ENCODE measurements at regions not wholly inside any gene's neighbourhood (a gene's known extent, or its start where the extent isn't known, plus 50 kb on each side); places are given as distances from the start of the nearest gene placed in this dataset.

DNA sequence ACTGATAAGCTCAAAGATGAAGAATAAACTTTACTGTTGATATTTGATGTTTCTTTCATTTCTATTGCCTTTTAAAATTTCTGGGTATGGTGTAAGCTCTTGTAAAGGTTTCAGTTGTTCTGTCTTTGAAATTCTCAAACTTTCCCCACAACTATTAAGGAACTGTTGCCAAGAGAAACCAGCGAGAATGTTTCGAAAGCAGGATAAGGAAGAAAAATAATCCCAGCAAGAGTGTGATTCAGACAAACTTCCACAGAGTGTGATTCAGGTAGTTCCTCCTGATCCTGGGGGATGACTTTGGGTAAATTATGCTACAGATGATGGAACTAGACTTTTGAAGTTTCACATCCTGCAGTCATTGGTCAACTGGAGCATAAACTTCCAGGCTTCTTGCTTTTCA is 632.0 kb downstream of the NSUN3 start:
- H3K27me3 Mint-ChIP-seq (ENCODE audit: low read depth in 3 of 3), result no peaks in the 10 kb centered on the region

DNA sequence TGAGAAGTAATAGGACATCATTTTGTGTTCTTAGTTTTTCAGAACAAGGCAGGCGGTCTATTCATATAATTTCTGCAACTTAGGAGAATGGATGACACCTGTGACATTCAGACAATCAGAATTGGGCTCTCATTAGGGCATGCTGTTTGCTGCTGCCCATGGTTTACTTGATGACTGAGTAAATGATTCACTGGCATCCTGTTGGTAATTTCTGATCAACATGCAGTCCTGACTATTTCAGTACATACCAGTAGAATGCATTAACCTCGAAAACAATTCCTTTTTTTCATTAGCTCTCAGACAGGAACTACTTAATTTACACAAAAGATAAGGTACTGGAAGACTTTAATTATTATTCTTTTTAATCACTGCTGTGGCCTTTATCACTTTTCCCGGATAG is 641.6 kb downstream of the NSUN3 start:
- TF ChIP-seq, protein P1, sequence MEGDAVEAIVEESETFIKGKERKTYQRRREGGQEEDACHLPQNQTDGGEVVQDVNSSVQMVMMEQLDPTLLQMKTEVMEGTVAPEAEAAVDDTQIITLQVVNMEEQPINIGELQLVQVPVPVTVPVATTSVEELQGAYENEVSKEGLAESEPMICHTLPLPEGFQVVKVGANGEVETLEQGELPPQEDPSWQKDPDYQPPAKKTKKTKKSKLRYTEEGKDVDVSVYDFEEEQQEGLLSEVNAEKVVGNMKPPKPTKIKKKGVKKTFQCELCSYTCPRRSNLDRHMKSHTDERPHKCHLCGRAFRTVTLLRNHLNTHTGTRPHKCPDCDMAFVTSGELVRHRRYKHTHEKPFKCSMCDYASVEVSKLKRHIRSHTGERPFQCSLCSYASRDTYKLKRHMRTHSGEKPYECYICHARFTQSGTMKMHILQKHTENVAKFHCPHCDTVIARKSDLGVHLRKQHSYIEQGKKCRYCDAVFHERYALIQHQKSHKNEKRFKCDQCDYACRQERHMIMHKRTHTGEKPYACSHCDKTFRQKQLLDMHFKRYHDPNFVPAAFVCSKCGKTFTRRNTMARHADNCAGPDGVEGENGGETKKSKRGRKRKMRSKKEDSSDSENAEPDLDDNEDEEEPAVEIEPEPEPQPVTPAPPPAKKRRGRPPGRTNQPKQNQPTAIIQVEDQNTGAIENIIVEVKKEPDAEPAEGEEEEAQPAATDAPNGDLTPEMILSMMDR (IDR thresholded peaks at IDR 0.05), result no peak
- WGBS (ENCODE audit: insufficient coverage), result 100% methylated on average over 1 of the region's 3 CpGs
- Histone ChIP-seq H2AFZ (ENCODE audit: insufficient read depth, low read depth, low read length, poor library complexity, severe bottlenecking) (no peak overlapping the region), H3K36me3 (replicated peaks in 1 of 2; ENCODE audit: control insufficient read depth in 1 of 2, insufficient read depth in 2 of 2, low read length in 2 of 2) (no peaks in the 10 kb centered on the region), H3K4me1 (ENCODE audit: control insufficient read depth in 1 of 2, insufficient read depth in 2 of 2, low read length in 2 of 2) (no peaks in the 10 kb centered on the region), H3K4me3 (replicated peaks in 1 of 3; ENCODE audit: low read depth in 2 of 3, low read length in 3 of 3) (no peak overlapping the region), H3K27me3 (ENCODE audit: control insufficient read depth in 2 of 2, insufficient read depth in 2 of 2, low read length in 2 of 2) (no peaks in the 10 kb centered on the region), H3K4me2 (replicated peaks; ENCODE audit: extremely low read depth, low read length, poor library complexity, severe bottlenecking) (no peak overlapping the region), H3K27ac (ENCODE audit: low read depth in 1 of 2, low read length in 2 of 2) (no peak overlapping the region), H3K9ac (ENCODE audit: insufficient read depth, low read length, poor library complexity, severe bottlenecking) (no peak overlapping the region), H3K9me3 (replicated peaks in 1 of 2; ENCODE audit: control insufficient read depth in 1 of 2, insufficient read depth in 1 of 2, low read length in 2 of 2) (peaks cover 0 to 5% of the 10 kb centered on the region in 2 donors), H4K20me1 (ENCODE audit: insufficient read depth, low read length) (no peaks in the 10 kb centered on the region), H3K79me2 (ENCODE audit: insufficient read depth, low read length) (no peaks in the 10 kb centered on the region)
- DNase-seq, result no peak
- intact Hi-C loops (cut with micrococcal nuclease), result no loop called here
- H3K27ac Mint-ChIP-seq, result no peak overlapping the region
- H3K36me3 Mint-ChIP-seq, result no peaks in the 10 kb centered on the region
- peaks cover 0 to 10% (median 4%) of the 10 kb centered on the region in 7 donors for H3K9me3 Mint-ChIP-seq
- H3K27me3 Mint-ChIP-seq (ENCODE audit: low read depth in 3 of 3), result no peaks in the 10 kb centered on the region
- H3K4me1 Mint-ChIP-seq, result no peaks in the 10 kb centered on the region
- no peak overlapping the region for H3K4me3 Mint-ChIP-seq

More for the DNA sequence above, 632.0 kb downstream of the NSUN3 start:
- Mint-ChIP-seq H3K9me3 (peaks cover 0 to 4% (median 0%) of the 10 kb centered on the region in 7 donors), H3K27ac (no peak overlapping the region), H3K4me3 (no peak overlapping the region), H3K36me3 (no peaks in the 10 kb centered on the region), H3K4me1 (no peaks in the 10 kb centered on the region)
- TF ChIP-seq, protein P1 (IDR thresholded peaks at IDR 0.05), result no peak
- H3K27ac ChIP-seq (ENCODE audit: low read depth in 1 of 2, low read length in 2 of 2), result no peak overlapping the region
- no peak overlapping the region for H2AFZ ChIP-seq (ENCODE audit: insufficient read depth, low read depth, low read length, poor library complexity, severe bottlenecking)
- H4K20me1 ChIP-seq (ENCODE audit: insufficient read depth, low read length), result no peaks in the 10 kb centered on the region
- H3K4me2 ChIP-seq (replicated peaks; ENCODE audit: extremely low read depth, low read length, poor library complexity, severe bottlenecking), result no peak overlapping the region
- H3K4me1 ChIP-seq (ENCODE audit: control insufficient read depth in 1 of 2, insufficient read depth in 2 of 2, low read length in 2 of 2), result no peaks in the 10 kb centered on the region
- H3K9me3 ChIP-seq (replicated peaks in 1 of 2; ENCODE audit: control insufficient read depth in 1 of 2, insufficient read depth in 1 of 2, low read length in 2 of 2), result no peaks in the 10 kb centered on the region
- no peak overlapping the region for H3K4me3 ChIP-seq (replicated peaks in 1 of 3; ENCODE audit: low read depth in 2 of 3, low read length in 3 of 3)
- no peaks in the 10 kb centered on the region for H3K36me3 ChIP-seq (replicated peaks in 1 of 2; ENCODE audit: control insufficient read depth in 1 of 2, insufficient read depth in 2 of 2, low read length in 2 of 2)
- no peaks in the 10 kb centered on the region for H3K27me3 ChIP-seq (ENCODE audit: control insufficient read depth in 2 of 2, insufficient read depth in 2 of 2, low read length in 2 of 2)
- intact Hi-C loops (cut with micrococcal nuclease), result no loop called here
- H3K79me2 ChIP-seq (ENCODE audit: insufficient read depth, low read length), result no peaks in the 10 kb centered on the region
- H3K9ac ChIP-seq (ENCODE audit: insufficient read depth, low read length, poor library complexity, severe bottlenecking), result no peak overlapping the region
- no CpG with 5 or more reads among the region's 2 CpGs for WGBS (ENCODE audit: insufficient coverage)
- no peak for DNase-seq

Data from CD14-positive monocyte (primary cell).